ENCODE measurements at regions not wholly inside any gene's neighbourhood (a gene's known extent, or its start where the extent isn't known, plus 50 kb on each side); places are given as distances from the start of the nearest gene placed in this dataset.

GRCh38 chr3:103829723-103830326 is 1395.0 kb downstream of the ZPLD1 start:
- TF ChIP-seq GATA2 (IDR thresholded peaks at IDR 0.05; ENCODE audit: low read depth, low read length), result no peak
- TF ChIP-seq GATA3 (IDR thresholded peaks at IDR 0.05; ENCODE audit: low read depth, low read length), result no peak
